ENCODE measurements at regions not wholly inside any gene's neighbourhood (a gene's known extent, or its start where the extent isn't known, plus 50 kb on each side); places are given as distances from the start of the nearest gene placed in this dataset.

DNA sequence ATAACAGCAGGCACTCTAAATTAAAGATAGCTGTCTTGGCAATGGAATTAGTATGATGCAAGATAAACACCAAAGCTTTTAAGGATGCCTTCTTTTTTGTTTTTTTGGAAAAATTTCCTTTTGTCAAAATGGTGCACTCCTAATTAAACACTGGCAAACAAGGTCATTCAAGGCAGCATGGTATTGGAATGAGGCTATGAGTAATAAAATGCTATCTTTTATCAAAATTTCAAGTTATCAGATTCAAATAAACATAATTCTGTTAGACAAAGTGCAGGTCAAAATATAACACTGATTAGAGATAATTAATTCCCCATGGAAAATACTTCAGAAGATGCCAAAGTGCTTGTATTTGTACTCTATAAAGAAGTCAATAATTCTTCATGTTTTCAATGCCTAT is 514.1 kb downstream of the TENT5A start:
- POLR2A ChIA-PET, result no interaction called here
- TF ChIP-seq, protein P1, sequence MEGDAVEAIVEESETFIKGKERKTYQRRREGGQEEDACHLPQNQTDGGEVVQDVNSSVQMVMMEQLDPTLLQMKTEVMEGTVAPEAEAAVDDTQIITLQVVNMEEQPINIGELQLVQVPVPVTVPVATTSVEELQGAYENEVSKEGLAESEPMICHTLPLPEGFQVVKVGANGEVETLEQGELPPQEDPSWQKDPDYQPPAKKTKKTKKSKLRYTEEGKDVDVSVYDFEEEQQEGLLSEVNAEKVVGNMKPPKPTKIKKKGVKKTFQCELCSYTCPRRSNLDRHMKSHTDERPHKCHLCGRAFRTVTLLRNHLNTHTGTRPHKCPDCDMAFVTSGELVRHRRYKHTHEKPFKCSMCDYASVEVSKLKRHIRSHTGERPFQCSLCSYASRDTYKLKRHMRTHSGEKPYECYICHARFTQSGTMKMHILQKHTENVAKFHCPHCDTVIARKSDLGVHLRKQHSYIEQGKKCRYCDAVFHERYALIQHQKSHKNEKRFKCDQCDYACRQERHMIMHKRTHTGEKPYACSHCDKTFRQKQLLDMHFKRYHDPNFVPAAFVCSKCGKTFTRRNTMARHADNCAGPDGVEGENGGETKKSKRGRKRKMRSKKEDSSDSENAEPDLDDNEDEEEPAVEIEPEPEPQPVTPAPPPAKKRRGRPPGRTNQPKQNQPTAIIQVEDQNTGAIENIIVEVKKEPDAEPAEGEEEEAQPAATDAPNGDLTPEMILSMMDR (IDR thresholded peaks at IDR 0.05; ENCODE audit: control extremely low read depth, extremely low read depth, low read depth, missing control alignments), result no peak
- CTCF ChIA-PET, result no interaction called here
- no peak for DNase-seq (ENCODE audit: extremely low spot score)

DNA sequence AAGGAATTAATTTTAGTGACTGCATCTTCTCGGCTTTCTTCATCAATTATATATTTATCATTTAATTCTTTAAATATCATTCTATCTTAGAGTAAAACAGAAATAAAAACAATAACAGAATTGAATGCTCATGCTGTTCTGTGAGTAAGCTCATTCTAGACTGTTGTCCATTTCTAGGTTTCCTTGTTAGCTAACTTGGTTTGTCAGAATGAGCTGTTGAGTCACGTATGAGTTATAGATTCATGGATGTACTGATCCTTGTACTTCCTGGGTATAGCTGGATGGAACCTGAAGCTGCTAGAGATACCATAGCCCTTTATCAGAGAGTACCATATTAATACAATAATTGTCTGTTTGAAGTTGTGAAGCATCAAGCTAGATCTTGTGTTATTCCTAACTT is 515.3 kb downstream of the TENT5A start:
- DNase-seq (ENCODE audit: extremely low spot score), result no peak
- TF ChIP-seq, protein P1 (IDR thresholded peaks at IDR 0.05; ENCODE audit: control extremely low read depth, extremely low read depth, low read depth, missing control alignments), result no peak
- ChIA-PET POLR2A (no interaction called here), CTCF (no interaction called here)

DNA sequence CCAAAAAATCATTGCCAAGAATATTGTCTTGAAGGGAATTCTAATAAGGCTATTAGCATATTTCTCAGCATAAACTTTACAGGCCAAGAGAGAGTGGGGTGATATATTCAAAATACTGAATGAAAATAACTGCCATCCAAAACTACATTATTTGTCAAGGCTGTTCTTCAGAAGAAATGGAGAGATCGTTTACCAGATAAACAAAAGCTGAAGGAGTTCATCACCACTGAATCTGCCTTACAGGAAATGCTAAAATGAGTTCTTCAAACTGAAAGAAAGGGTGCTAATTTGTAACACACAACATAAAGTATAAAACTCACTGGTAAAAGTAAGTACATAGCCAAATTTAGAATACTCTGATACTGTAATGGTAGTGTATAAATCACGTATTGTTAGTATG is 517.0 kb downstream of the TENT5A start:
- no peak for DNase-seq (ENCODE audit: extremely low spot score)
- ChIA-PET POLR2A (no interaction called here), CTCF (no interaction called here)
- TF ChIP-seq, protein P1 (IDR thresholded peaks at IDR 0.05; ENCODE audit: control extremely low read depth, extremely low read depth, low read depth, missing control alignments), result no peak

DNA sequence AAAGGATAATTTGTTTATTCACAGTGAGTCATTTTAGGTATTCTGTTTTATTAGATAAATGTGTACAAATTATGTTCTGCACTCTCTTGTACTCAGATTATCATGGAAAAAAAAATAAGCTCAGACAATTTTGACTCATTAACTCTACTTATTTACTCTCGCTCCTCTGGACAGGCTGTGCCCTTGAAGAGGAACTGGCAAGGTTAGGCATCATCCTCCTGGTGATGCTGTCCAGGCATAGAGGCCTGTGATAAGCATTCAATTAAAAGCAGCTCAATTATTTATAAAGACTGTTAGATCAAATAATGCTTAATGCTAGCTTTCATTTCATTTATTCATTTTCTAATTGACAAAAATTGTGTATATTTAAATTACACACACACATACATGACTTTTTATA is 518.5 kb downstream of the TENT5A start:
- ChIA-PET CTCF (interaction anchor here (1.5 kb wide), 1 partner anchor 18 kb away, joined by 5 read pairs; no protein-coding TSS in a partner anchor), POLR2A (no interaction called here)
- DNase-seq (ENCODE audit: extremely low spot score), result no peak
- TF ChIP-seq, protein P1 (IDR thresholded peaks at IDR 0.05; ENCODE audit: control extremely low read depth, extremely low read depth, low read depth, missing control alignments), result no peak

DNA sequence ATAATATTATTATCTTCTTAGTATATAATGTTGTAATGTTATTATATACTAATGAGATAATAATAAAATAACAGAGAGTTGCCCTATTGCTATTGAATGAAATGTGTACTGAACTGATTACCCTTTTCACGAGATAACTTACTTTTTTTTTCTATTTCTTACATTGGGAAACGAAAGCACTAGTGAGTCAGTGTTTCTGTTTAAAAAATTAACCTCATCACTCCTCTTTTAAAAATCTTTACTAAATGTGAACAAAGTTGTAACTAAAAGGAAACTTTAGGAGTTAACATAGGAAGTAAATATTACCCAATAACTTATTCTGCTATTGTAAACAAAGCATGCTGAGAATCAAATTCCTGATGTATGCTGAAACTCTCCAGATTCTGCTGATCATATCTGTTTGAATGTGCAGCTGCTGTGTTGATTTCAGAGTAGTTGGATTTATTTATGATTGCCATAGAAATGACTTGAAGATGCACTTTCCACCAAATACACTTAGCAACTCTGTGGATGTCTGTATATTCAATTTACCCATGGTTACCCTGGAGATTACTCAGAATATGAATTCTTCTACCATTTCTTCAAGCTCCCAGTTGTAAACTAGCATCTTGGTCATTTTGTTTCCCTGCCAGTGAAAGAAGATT is 523.4 kb downstream of the TENT5A start:
- ChIA-PET POLR2A (no interaction called here), CTCF (no interaction called here)
- TF ChIP-seq, protein P1 (IDR thresholded peaks at IDR 0.05; ENCODE audit: control extremely low read depth, extremely low read depth, low read depth, missing control alignments), result no peak
- DNase-seq (ENCODE audit: extremely low spot score), result no peak

DNA sequence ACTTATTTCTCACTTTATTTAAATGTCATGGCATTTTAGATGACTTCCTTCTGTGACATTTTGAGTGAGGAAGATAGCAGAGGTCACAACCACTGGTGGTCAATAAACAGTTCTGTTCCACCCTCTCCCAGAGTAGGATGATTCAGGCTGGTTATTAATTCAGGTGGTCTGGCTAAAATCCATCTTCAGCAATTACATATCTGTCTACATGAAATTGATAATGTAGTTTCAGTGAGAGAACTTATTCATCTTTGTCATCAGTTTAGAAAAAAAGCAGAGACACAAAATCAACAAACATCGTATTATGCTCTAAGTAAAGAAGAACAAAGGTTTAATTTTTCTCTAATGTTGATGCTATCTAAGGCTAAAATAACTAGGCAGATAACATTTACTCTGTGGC is 525.5 kb downstream of the TENT5A start:
- POLR2A ChIA-PET, result no interaction called here
- DNase-seq (ENCODE audit: extremely low spot score), result no peak
- TF ChIP-seq, protein P1 (IDR thresholded peaks at IDR 0.05; ENCODE audit: control extremely low read depth, extremely low read depth, low read depth, missing control alignments), result no peak
- CTCF ChIA-PET, result interaction anchor here (1.5 kb wide), 1 partner anchor 17 kb away, joined by 3 read pairs; no protein-coding TSS in a partner anchor

Measured in GM10248 (cell line).